Uterus (tissue), 3 donors: ENCODE measurements at regions not wholly inside any gene's neighbourhood (a gene's known extent, or its start where the extent isn't known, plus 50 kb on each side); places are given as distances from the start of the nearest gene placed in this dataset.
"Not testable (repeated sequence)": the region's sequence is repeated elsewhere in the genome, so short reads cannot be mapped to it uniquely, and the experiment has no call there.

Experiments
- DNase-seq, 2 donors: peaks; one replicate each; pipeline ENCODE4 v3.0.0-alpha.2; 2019 to 2020
- H3K27ac ChIP-seq, 2 donors: fragments of 200-600 bp; sonication (generic); 1 replicate in 1 of 2; 2 replicates in 1 of 2; pipeline ENCODE4 v1.5.1; 2016 to 2018
- H3K27me3 ChIP-seq, 2 donors: fragments of 200-600 bp; sonication (generic); one replicate each; pipeline ENCODE4 v1.5.1; 2018 to 2019; ENCODE audit warnings: control low read depth in 1 of 2
- H3K36me3 ChIP-seq, 2 donors: fragments of 200-600 bp; sonication (generic); one replicate each; pipeline ENCODE4 v1.5.1; 2019; ENCODE audit warnings: control low read depth in 1 of 2
- H3K4me1 ChIP-seq, 2 donors: fragments of 200-600 bp; sonication (generic); one replicate each; pipeline ENCODE4 v1.5.1; 2018 to 2019; ENCODE audit warnings: control low read depth in 1 of 2
- H3K4me3 ChIP-seq, 2 donors: fragments of 200-600 bp; sonication (generic); 1 replicate in 1 of 2; 2 replicates in 1 of 2; pipeline ENCODE4 v1.5.1; 2018 to 2019; ENCODE audit warnings: mild to moderate bottlenecking in 1 of 2
- H3K9me3 ChIP-seq, 2 donors: fragments of 200-600 bp; sonication (generic); one replicate each; pipeline ENCODE4 v1.5.1; 2019; ENCODE audit warnings: control low read depth in 1 of 2
- POLR2A ChIP-seq, 2 donors: fragments of 450-650 bp; IDR thresholded peaks; one replicate each; pipeline ENCODE4 v1.6.1; 2016; ENCODE audit warnings: antibody characterized with exemption in 2 of 2, mild to moderate bottlenecking in 1 of 2, moderate library complexity in 1 of 2
- intact Hi-C: fragments of 100-400 bp; cut with DNase I; formaldehyde crosslinking; loops from one replicate; pipeline ENCODE4 v1.15.1; 2023; ENCODE audit warnings: low total_unique reads
- TF ChIP-seq, protein P1 (sequence below), 4 experiments: fragments of 200-600 bp in 2 of 4; fragments of 450-650 bp in 2 of 4; sonication (generic) in 2 of 4; IDR thresholded peaks; one replicate each; pipeline ENCODE4 v1.5.1; 2016 to 2019; ENCODE audit warnings: antibody characterized with exemption in 4 of 4, mild to moderate bottlenecking in 2 of 4, moderate library complexity in 1 of 4
- donor health status: DM: yes; HTN: yes; CAD: no.

DNA sequence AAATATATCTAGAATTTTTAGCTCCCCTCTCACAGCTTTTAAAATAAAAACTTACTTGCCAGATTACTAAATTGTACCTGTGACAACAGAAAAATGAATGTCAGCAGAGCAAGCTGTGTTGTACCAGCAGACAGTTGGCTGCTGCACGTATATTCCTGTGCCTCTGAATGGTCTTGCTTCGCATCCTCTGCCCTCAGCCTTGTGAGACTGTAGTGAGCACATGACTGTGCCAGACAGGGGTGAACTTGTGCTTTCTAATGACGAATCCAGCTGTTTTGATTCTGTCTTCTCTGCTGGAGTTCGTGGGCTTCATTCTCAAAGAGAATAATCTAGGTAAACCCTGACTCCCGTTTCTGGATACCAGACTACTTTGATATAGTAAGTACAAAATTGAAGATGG lies 58.3 kb upstream of the FRMD6 start:
- peak in 1 of 2 donors; percentile 48 for DNase-seq
- Histone ChIP-seq H3K36me3 (no peaks in the 10 kb centered on the region), H3K27ac (peak overlapping the region; percentile 66 to 67), H3K27me3 (no peaks in the 10 kb centered on the region), H3K9me3 (no peaks in the 10 kb centered on the region), H3K4me3 (no peak overlapping the region), H3K4me1 (peaks cover 0 to 16% of the 10 kb centered on the region in 2 donors)
- TF ChIP-seq, protein P1, sequence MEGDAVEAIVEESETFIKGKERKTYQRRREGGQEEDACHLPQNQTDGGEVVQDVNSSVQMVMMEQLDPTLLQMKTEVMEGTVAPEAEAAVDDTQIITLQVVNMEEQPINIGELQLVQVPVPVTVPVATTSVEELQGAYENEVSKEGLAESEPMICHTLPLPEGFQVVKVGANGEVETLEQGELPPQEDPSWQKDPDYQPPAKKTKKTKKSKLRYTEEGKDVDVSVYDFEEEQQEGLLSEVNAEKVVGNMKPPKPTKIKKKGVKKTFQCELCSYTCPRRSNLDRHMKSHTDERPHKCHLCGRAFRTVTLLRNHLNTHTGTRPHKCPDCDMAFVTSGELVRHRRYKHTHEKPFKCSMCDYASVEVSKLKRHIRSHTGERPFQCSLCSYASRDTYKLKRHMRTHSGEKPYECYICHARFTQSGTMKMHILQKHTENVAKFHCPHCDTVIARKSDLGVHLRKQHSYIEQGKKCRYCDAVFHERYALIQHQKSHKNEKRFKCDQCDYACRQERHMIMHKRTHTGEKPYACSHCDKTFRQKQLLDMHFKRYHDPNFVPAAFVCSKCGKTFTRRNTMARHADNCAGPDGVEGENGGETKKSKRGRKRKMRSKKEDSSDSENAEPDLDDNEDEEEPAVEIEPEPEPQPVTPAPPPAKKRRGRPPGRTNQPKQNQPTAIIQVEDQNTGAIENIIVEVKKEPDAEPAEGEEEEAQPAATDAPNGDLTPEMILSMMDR (IDR thresholded peaks at IDR 0.05) = no peak
- TF ChIP-seq POLR2A (IDR thresholded peaks at IDR 0.05) = no peak
- intact Hi-C loops = no loop called here

DNA sequence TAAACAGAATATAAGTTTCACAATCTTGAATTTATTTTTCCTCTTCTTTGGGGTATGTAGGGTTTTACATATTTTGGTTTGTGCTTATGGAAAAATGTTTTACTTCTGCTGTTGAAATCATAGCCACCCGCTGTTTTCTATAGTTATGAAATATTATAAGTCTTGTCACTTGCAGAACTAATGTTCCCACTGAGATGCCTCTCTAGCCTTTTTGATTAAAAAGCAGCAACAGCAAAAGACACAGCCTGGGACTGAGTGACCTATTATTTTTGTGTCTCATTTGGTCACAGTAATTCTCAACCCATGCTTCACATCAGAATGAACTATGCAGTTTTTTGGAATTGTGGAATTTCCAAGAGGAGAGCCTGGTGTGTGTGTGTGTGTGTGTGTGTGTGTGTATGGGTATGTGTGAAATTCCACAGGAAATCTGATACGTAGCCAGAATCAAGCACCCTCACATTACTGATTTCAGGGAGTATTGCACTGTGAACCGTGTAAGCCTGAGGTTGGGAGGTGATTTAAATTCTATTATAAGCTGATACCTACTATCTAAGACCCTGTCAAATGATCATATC lies 55.7 kb upstream of the FRMD6 start:
- Histone ChIP-seq H3K36me3 (no peaks in the 10 kb centered on the region), H3K27me3 (no peaks in the 10 kb centered on the region), H3K4me1 (peaks cover 0 to 8% of the 10 kb centered on the region in 2 donors), H3K9me3 (no peaks in the 10 kb centered on the region), H3K27ac (peak overlapping the region; percentile 48 to 66), H3K4me3 (no peak overlapping the region)
- no peak for DNase-seq
- TF ChIP-seq, protein P1 (IDR thresholded peaks at IDR 0.05) = no peak
- no peak for TF ChIP-seq POLR2A (IDR thresholded peaks at IDR 0.05)
- intact Hi-C loops = no loop called here

DNA sequence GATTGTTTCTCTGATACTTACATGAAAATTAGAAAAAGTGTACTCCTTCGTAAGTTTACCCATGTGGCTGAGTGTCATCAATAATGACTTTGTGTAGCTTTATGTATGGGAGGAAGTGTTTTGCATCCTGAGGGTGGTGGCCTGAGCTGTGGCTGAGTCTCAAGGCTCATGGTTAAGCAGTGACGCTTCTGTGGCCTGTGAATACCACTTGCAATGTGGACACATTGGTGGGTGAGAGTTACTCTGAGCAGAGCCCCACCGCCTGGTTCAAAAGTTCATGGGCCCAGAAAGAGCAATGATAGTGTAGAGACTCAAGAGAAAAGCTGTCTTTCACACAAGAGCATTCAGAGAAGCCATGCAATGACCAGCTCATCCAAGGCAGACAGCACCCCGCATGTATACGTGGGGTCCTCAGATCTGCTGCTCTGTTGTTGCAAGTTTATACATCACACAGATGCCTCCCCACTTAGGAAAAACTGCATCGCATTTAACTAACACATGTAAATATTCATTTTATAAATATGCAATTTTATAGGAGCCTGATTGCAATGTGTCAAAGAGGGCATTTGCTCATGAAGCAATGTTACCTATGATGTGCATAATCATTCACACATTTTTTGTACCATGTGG lies 55.1 kb upstream of the FRMD6 start:
- no peak for TF ChIP-seq POLR2A (IDR thresholded peaks at IDR 0.05)
- TF ChIP-seq, protein P1 (IDR thresholded peaks at IDR 0.05) = no peak
- Histone ChIP-seq H3K4me3 (no peak overlapping the region), H3K36me3 (no peaks in the 10 kb centered on the region), H3K27ac (peak overlapping the region; percentile 66 to 85), H3K27me3 (no peaks in the 10 kb centered on the region), H3K9me3 (no peaks in the 10 kb centered on the region), H3K4me1 (peaks cover 0 to 2% of the 10 kb centered on the region in 2 donors)
- no peak for DNase-seq
- intact Hi-C loops = no loop called here

DNA sequence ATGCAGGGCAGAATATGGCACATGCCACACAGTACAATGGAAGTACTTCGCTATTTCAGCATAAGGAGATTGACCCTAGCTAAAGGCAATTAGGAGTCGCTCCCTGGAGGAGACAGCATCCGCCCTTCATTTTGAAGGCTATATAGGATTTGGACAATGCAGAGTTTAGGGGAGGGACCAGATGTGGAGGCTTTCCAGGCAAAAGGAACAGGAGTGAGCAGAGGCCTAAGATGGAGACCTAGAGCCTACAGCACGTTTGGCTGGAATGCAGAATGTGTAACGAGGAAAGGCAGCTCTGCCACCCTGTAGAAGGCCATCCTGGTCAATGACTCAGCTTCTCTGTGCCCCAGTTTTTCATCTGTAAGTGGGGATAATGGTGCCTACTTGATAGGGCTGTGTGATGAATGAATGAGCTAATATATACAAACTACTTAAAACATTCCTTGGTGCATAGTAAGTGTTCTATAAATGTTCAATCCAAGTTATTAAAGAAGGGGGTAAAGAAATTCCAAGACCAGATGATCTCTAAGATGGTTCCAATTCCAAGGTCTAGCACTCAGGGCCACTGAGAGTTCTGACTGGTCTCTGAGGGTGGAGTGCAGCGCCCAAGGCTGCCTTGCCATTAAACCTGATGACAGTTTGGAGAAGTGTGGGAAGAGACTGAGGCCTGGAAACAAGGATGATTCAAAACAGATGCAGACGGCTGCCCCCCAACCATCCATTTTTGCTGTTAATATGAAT lies 54.3 kb upstream of the FRMD6 start:
- H3K9me3 ChIP-seq = no peaks in the 10 kb centered on the region
- intact Hi-C loops = no loop called here
- no peak for TF ChIP-seq POLR2A (IDR thresholded peaks at IDR 0.05)
- TF ChIP-seq, protein P1 (IDR thresholded peaks at IDR 0.05) = no peak

DNA sequence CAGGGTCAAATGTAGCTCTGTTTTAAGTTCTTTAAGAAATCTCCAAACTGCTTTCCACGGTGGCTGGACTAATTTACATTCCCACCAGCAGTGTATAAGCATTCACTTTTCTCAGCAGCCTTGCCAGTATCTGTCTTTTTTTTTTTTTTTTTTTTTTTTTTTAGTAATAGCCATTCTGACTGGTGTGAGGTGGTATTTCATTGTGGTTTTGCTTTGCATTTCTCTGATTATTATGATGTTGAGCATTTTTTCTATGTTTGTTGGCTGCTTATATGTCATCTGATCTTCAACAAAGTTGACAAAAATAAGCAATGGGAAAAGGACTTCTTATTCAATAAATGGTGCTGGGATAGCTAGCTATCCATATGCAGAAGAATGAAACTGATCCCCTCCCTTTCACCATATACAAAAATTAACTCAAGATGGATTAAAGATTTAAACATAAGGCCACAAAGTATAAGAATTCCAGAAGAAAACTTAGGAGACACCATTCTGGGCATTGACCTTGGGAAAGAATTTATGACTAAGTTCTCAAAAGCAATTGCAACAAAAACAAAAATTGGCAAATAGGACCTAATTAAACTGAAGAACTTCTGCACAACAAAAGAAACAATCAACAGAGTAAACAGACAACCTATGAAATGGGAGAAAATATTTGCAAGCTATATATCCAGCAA lies 52.6 kb upstream of the FRMD6 start:
- peak overlapping the region; percentile 85 to 86 for H3K27ac ChIP-seq
- intact Hi-C loops, H3K4me1 ChIP-seq: not testable (repeated sequence)

More for the DNA sequence above, 54.3 kb upstream of the FRMD6 start:
- peak overlapping the region; percentile 85 to 86 for H3K27ac ChIP-seq
- H3K4me1 ChIP-seq = no peaks in the 10 kb centered on the region
- DNase-seq = no peak
- H3K4me3 ChIP-seq = peak overlapping the region in 1 of 2 donors; percentile 26
- no peaks in the 10 kb centered on the region for H3K36me3 ChIP-seq
- no peaks in the 10 kb centered on the region for H3K27me3 ChIP-seq

More for the DNA sequence above, 52.6 kb upstream of the FRMD6 start:
- H3K36me3 ChIP-seq, DNase-seq, H3K9me3 ChIP-seq, H3K27me3 ChIP-seq: not testable (repeated sequence)
- peak overlapping the region; percentile 26 to 34 for H3K4me3 ChIP-seq
